ENCODE measurements at regions not wholly inside any gene's neighbourhood (a gene's known extent, or its start where the extent isn't known, plus 50 kb on each side); places are given as distances from the start of the nearest gene placed in this dataset.
"Not testable (repeated sequence)": the region's sequence is repeated elsewhere in the genome, so short reads cannot be mapped to it uniquely, and the experiment has no call there.

DNA sequence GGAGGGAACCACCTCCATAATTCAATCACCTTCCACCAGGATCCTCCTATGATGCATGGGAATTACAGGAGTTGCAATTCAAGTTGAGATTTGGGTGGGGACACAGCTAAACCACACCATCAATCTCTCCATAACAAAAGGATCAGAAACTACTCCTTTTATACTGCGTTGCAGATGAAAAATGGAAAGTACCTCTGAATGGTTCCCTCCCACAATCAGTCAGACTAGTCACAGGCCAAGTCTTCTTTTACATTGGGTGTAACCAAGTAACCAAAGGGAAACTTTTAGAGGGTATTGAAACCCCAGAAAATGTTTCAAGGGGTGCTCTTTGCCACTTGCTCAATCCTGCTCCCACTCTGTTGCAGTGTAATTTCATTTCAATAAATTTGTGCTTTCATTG lies 504.3 kb upstream of the CNTN3 start:
- ChIA-PET CTCF (no interaction called here), POLR2A (no interaction called here)

- POLR2A ChIA-PET: no interaction called here
- CTCF ChIA-PET: no interaction called here
Observed at GRCh38 chr3:75126556-75126955, 512.1 kb upstream of the CNTN3 start.

DNA sequence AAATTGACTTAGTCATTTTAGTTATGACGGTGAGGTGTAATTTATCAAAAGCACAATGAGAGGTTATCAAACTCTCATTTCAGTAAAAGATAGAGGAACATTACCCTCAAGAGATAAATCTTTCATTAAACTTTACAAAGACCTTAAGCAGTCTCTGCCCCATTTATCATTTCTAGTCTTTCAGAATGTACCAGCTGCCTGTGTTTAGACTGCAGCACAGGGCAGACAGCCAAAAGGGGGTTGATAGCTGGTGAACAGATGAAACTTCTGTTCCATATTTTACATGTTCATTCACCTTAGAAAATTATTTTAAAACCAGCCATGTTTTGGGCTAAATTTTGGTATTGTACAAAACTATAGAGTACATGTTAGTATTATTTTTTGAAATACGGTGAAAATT lies 514.6 kb upstream of the CNTN3 start:
- CTCF ChIA-PET: no interaction called here
- POLR2A ChIA-PET: no interaction called here

DNA sequence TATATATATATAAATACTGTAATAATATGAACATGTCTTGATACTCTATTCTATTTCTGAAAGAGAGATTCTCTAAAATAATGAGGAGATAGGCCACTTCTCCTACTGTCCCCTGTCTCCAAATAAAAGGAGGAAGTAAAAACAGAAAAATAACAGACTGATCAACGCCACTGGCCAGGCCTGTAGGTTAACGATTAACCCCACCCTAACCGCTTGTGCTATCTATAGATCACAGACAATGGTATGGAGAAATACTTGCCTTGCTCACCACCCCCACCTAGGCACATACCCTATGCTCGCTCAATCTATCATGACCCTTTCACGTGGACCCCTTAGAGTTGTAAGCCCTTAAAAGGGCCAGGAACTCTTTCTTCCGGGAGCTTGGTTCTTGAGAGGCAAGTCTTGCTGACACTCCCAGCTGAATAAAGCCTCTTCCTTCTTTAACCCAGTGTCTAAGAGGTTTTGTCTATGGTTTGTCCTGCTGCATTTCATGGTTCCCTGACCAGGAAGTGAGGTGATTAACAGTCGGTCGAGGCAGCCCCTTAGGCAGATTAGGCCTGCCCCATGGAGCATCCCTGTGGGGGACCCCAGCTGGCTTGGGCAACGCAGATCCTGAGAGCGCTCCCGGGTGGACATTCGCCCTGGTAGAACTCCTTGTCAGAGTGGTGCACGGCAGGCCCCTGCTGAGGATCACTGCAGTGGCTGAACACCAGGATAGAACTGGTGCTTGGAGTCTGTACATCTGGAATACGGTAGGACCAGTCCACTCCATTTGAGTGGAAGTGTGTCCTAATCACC lies 521.8 kb upstream of the CNTN3 start:
- ChIA-PET POLR2A (no interaction called here), CTCF (no interaction called here)

DNA sequence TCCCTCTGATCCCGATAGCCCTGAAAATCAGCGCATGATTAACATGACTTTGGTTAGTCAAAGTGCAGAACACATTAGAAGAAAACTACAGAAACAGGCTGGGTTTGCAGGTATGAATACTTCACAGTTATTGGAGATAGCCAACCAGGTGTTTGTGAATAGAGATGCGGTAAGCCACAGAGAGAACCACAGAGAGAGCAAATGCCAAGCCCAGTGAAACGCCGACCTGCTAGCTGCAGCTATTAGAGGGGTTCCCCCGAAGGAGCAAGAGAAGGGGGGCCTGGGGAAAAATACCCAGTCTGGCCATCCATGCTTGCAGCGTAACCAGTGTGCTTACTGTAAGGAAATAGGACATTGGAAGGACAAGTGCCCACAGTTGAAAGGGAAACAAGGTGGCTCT lies 523.9 kb upstream of the CNTN3 start:
- POLR2A ChIA-PET: no interaction called here
- CTCF ChIA-PET: no interaction called here

DNA sequence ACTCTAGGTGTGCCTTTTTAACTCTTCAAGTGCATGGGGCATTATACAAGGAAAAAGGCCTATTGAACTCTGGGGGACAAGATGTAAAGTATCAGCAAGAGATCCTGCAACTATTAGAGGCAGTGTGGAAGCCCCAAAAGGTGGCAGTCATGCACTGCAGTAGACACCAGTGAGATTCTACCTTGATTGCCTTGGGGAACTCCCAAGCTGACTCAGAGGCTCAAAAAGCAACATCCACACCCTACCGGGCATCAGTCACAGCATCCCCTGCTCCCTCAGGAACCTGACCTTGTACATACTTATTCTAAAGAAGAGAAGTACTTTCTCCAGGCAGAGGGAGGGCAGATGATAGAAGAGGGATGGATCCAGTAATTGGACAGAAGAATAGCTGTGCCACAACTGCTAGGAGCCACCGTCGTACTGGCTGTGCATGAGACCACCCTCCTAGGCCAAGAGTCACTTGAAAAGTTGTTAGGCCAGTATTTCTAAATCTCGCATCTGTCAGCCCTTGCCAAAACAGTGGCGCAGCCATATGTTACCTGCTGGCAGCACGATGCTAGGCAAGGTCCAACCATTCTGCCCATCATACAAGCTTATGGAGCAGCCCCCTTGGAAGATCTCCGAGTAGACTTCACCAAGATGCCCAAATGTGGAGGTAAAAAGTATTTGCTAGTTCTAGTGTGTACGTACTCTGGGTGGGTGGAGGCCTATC lies 523.1 kb upstream of the FRG2C start:
- CTCF ChIA-PET: no interaction called here
- POLR2A ChIA-PET: no interaction called here

DNA sequence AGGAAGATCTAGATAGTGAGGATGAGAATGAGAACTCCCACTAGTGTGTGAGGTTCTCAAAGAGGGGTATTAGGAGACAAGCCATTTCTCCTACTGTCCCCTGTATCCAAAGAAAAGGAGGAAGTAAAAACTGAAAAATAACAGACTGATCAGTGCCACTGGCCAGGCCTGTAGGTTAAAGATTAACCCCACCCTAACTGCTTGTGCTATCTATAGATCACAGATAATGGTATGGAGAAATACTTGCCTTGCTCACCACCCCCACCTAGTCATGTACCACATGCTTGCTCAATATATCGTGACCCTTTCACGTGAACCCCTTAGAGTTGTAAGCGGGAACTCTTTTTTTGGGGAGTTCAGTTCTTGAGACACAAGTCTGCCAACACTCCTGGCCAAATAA lies 519.7 kb upstream of the FRG2C start:
- ChIA-PET POLR2A (no interaction called here), CTCF (no interaction called here)

DNA sequence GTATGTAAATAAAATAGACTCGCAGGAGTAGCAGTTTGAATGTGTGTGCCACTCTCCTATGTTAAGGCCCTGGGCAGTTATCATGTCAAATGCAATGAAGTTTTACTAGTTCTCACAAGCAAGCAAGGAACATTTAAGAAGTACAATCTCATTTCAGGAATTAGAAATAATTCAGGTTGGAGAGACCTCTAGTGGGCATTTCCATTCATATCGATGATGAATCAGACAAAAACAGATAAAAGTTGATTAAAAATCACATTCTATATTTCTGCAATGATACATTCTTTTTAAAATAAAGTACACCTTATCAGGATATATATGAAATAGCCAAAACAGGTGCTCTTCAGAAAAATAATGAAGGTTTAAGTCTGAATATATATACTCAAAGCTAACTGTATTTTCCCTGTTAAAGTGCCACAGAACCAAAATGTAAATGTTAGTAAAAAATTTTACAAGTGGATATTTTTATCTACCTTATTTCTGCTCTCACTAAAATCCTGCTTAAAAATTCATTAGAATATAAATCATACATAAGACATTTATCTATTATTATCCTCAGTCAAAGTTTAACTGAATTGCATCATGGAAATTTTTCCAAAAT lies 492.4 kb upstream of the FRG2C start:
- ChIA-PET POLR2A (no interaction called here), CTCF (no interaction called here)

- ChIA-PET POLR2A (no interaction called here), CTCF (no interaction called here)
Observed at GRCh38 chr3:75176937-75177336, 487.2 kb upstream of the FRG2C start.

DNA sequence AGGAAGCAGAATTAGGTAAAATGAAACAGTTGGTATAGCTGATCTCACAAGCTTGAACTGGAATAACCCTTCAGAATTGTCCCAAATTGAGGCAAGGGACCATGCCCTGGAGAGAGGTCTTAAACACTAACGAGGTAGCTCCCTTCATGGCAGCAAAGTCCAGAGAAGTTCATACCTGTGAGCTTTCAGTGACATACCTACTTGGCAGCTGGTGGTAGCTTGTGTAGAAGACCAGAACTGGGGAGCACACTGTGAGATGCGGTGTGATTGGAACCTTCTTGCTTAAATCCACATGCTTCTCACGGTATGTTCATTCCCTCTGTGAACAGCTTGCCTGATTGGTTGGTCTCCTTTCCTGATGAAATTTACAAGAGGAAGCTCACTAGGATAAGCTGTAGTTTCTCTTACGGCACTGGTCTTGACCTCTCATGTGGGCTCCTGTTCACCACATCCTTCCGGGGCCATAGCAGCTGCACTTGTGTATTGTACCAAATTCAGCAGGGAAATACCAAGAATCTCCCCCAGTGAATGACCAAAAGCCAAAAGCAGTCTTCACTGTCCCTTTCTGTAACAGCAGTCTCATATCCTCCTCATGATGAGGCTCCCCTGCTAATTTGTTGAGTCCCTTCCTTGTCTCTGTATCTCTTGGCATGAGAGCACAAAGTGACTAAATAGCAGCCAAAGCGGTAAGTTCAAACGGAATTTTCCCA lies 483.7 kb upstream of the FRG2C start:
- CTCF ChIA-PET: no interaction called here
- POLR2A ChIA-PET: no interaction called here

- CTCF ChIA-PET: no interaction called here
- POLR2A ChIA-PET: no interaction called here
Observed at GRCh38 chr3:75180945-75181298, 483.2 kb upstream of the FRG2C start.

DNA sequence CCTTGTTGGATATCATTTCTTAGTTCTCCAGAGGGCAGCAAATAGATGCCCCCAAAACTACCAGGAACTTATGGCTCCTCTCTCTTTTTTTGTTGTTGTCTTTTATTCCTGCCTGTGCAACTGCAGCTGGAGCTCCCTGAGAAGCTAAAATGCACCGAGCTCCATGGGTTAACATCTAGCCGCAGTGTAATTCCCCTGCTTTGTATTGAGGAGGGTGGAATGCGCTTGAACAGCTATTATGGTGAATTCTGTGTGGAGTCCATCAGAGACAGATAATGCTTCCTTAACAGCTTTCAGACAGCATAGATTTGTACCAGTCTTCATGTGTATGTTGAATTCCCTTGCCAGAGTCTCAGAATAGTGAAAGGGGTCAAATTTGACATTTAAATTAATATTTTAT lies 475.2 kb upstream of the FRG2C start:
- POLR2A ChIA-PET: no interaction called here
- CTCF ChIA-PET: interaction anchor here (0.8 kb wide), 1 partner anchor 16 kb away, joined by 4 read pairs; no protein-coding TSS in a partner anchor

DNA sequence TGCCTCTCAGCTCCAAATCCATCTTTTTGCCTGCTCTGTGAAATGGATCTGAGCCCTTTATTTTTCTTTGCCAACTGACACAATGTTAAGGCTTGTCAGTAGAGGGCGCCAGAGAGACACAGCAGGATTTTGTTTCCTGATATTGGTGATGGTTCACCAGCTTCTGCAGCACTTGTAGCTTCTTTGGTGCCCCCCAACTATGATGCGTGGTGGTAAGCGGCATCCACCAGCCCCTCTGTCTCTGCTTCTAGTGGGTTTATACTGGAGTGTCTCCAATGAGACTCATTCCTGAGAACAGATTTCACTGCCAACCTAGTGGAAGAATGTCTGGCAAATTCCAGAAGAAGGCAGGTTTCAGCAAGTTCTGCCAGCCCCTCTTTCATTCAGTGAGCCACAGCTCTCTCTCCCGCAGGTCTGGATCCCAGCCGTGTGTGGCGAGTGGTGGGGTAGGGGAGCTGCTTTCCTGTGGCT lies 471.9 kb upstream of the FRG2C start:
- CTCF ChIA-PET: interaction anchor here (0.5 to 2.0 kb wide), 5 partner anchors 17 to 238 kb away, joined by 3 to 6 read pairs (median 3); no protein-coding TSS in a partner anchor
- POLR2A ChIA-PET: no interaction called here

- CTCF ChIA-PET: no interaction called here
- POLR2A ChIA-PET: no interaction called here
Observed at GRCh38 chr3:75193797-75194196, 470.3 kb upstream of the FRG2C start.

DNA sequence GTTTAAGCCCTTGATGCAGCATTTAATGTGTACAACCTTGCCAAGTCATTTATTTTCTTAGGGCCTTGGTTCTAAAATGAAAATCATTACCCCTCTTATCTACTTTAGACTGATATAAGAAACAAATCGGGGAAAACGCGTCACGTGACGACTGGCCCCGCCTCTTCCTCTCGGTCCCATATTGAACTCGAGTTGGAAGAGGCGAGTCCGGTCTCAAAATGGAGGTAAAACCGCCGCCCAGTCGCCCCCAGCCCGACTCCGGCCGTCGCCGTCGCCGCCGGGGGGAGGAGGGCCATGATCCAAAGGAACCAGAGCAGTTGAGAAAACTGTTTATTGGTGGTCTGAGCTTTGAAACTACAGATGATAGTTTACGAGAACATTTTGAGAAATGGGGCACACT lies 449.8 kb upstream of the FRG2C start:
- CTCF ChIA-PET, POLR2A ChIA-PET: not testable (repeated sequence)

DNA sequence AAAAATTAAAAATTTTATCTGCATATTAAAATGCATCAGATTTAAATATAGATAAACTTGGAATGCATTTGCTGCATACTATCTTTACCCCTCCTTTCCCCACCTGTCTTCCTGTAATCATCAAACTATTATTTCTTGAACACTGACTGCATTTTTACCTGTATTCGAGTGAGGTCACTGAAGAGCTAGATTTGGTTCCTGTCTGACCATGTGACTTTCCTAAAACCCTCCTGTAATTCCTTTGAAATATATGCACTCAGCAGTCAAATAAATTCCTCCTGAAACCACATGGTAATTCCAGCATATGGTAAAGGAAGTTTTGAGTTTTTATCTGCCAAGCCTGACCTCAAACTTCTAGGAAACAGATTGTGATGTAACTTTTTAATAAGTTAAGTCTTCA lies 445.6 kb upstream of the FRG2C start:
- POLR2A ChIA-PET: no interaction called here
- CTCF ChIA-PET: interaction anchor here (0.6 kb wide), 1 partner anchor 264 kb away, joined by 3 read pairs; no protein-coding TSS in a partner anchor

- ChIA-PET POLR2A (no interaction called here), CTCF (no interaction called here)
Observed at GRCh38 chr3:75220932-75221331, 443.2 kb upstream of the FRG2C start.

DNA sequence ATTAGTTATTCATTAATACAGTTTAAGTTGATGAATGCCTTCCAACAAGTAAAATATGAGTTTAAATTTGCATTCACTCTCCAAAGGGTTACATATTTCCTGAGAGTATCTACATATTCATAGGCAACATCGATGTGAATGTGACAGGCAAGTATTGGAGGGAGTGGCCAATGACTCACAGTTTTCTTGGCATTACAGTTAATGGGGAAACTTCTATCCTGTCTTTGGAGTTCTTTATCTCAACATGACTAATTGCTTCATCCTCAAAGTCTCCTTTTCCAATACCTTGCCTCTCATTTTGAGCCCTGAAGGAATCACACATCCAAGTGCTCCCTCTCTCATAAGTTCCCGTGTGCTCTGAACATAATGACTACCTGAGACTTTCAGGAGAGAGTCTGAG lies 439.7 kb upstream of the FRG2C start:
- ChIA-PET CTCF (no interaction called here), POLR2A (no interaction called here)

DNA sequence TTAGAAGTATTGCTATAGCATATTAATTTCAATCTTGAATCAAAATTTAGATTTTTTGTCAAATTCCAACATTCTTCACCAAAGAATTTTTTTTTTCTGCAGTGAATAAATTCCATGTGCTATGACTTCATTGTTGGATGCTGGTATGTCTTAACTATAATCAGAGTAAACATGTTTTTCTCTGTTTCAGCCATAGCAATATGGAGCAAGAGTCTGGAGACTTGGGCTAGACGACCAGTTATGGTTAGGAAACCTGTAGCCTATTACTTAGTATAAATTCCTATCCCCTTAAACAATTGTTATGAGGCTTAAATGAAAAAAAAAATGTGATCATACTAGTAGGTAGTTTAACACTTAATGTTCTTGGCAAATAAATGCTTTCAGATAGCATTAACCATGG lies 431.9 kb upstream of the FRG2C start:
- ChIA-PET CTCF (no interaction called here), POLR2A (no interaction called here)

- ChIA-PET CTCF (no interaction called here), POLR2A (no interaction called here)
Observed at GRCh38 chr3:75235631-75236030, 428.5 kb upstream of the FRG2C start.

DNA sequence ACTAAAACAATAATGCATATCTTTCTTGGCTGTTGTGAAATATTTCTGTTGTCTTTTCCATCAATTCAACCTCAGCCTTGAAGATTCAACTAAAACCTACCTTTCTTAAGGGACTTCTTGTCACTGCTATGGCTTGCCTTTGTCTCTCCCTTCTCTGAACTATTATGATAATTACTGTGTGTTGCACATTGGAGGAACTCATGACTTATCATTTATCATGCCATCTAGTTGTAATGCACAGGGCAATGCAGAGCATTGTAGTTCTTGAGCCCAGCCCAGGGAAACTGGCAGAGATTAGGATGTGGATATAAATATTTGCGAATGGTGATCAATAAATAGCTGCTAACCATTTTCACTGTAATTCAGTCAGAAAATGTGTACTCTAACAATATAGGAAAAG lies 427.1 kb upstream of the FRG2C start:
- POLR2A ChIA-PET: no interaction called here
- CTCF ChIA-PET: no interaction called here

Data from activated CD8-positive, alpha-beta memory T cell treated with anti-CD3 and anti-CD28 coated beads for 36 hours (primary cell).